GM21381 (cell line): ENCODE measurements at regions not wholly inside any gene's neighbourhood (a gene's known extent, or its start where the extent isn't known, plus 50 kb on each side); places are given as distances from the start of the nearest gene placed in this dataset.
"Not testable (repeated sequence)": the region's sequence is repeated elsewhere in the genome, so short reads cannot be mapped to it uniquely, and the experiment has no call there.

Experiments used
- ATAC-seq: cut with Tn5 transposase; IDR thresholded peaks from one replicate; pipeline ENCODE4 v1.9.1; 2021; ENCODE audit warnings: mild to moderate bottlenecking, moderate library complexity; ENCODE audit not compliant: unreplicated experiment

DNA sequence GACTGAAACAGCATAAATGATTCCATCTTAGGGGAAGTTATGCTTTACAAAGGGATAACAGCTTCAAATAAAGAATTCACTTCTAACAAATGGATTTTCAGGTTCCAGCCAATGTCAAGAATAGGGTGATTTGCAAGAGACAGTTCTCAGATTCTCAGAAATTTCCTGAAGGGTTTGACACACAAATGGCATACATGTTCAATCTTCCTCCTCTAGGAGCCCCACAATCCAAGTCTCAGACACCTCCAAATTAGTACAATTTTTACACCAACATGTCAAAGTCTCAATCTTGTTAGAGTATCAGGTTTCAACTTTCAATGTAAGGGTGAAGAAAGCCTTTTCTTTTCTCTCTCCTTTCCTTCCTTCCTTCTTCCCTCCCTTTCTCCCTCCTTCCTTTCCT is 996.6 kb downstream of the TLE1 start:
- no peak for ATAC-seq

DNA sequence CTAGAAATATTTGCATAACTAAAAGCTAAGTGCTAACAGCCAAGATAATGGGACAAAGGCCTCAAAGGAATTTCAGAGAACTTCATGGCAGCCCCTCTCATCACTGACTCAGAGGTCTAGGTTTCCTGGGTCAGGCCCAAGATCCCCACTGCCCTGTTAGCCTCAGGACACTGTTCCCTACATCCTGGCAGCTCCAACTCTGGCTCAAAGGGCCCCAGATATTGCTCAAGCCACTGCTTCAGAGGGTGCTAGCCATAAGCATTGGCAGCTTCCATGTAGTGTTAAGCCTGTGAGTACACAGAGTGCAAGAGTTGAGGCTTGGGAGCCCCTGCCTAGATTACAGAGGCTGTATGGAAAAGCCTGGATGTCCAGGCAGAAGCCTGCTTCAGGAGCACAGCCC is 998.1 kb downstream of the TLE1 start:
- no peak for ATAC-seq

DNA sequence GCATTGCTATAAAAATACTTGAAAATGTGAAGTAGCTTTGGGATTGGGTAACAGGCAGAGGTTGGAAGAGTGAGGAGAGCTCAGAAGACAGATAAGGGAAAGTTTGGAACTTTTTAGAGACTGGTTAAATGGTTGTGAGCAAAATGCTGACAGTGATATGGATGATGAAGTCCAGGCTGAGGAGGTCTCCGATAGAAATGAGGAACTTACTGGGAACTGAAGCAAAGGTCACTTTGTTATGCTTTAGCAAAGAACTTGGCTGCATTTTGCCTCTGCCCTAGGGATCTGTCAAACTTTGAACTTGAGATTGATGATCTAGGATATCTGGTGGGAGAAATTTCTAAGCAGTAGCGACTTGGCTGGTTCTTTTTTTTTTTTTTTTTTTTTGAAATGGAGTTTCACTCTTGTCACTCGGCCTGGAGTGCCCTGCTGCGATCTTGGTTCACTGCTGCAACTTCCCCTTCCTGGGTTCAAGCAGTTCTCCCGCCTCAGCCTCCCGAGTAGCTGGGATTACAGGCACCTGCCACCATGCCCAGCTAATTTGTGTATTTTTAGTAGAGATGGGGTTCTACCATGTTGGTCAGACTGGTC is 998.9 kb downstream of the TLE1 start:
- no peak for ATAC-seq

DNA sequence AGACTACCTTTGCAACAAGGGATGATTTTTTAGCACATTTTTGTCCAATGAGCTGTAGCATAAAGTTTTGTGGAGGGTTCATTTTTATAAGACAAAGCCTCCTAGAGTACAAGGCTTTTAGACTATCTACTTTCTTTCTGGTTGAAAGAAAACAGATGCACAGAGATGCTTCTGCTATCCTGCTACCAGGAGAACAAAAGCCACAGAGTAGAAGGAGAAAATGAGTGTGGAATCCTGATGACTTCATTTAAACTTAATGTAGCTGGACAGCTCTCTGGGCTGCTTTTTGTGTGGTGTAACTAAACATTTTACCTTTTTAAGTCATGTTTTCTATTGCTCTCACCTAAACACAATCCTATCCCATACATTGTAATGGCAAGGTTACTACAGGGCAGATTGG is 1009.4 kb downstream of the TLE1 start:
- ATAC-seq, result no peak

DNA sequence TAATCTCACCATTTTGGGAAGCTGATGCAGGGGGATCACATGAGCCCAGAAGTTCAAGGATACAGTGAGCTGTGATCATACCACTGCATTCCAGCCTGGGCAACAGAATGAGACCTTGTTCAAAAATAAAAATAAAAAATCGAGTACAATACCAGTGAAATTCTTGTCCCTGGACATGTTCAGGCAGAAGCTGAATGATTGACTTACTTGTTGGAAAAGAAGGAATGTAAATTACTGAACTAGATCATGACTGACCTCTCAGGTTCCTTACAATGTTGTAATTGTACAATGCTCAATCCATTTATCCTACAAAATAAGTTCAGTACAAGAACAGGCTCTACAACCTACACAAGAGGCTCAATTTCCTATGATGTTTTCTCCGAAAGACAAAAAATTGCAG is 1010.4 kb downstream of the TLE1 start:
- no peak for ATAC-seq

DNA sequence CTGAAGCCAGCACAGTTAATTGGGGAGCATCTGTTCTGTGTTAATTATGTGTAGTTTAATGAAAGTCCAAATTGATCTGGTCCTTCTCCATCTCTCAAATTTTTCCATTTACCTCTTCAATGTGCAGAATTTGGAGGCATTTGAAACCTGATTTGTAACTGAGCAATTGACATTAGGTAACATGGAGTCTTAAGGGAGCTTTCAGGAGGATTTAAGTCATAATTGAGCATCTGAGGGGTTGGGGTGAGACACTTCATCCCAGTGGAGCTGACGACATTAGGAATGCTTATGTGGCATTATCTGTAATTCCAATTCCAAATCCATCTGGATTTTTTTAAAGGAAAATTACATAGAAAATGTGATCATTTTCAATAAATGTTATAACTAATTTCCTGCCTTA is 1015.9 kb downstream of the TLE1 start:
- no peak for ATAC-seq

DNA sequence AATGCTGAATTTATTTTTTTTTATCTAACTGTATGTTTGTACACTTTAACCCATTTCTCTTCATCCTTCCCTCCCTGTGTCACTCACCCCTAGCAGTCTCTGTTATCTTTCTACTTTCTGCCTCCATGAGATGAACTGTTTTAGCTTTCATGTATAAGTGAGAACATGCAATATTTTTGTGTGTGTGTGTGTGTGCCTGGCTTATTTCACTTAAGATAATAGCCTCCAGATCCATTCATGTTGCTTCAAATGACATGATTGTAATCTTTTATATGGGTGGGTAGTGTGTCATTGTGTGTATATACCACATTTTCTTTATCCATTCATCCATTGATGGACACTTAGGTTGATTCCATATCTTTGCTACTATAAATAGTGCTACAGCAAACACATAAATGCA is 1023.9 kb downstream of the TLE1 start:
- ATAC-seq, result no peak

DNA sequence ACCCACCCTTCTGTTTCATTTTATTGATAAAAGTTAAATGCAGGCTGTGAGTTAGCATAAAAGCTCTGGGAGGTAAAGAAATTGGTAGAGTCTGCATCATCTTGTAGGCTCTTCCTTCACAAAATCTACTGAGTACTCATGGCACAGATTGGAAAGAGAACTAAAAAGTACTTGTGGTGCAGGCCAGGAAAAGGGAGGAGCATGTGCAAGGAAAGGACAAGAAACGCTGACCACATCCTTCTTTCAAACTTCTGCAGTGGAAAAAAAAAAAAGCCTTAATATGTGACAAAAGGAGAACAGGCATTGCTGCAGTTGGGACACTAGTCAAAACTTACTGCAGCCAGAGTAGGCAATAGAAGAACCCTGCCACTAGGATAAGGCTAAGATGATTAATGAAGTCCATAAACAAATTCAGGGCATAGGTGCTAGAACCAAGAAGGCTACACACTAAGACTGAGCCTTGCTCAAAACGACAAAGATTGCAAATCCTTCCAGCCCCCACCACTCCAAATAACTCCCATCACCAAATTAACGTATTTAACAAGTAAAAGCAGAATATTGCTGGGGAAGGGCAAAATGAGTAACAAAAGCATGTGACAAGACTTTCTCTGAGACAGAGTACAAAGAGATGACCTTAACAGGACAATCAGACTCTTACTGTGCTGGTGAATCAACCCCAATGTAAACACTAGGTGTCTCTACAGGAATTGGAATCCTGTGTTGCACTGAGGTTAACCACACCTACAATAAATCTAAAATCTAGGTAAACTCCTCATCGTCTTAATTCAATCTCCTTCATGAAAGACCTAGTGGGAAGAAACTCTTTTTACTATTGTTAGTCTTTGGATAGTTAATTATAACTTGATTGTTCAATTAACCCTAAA is 1024.8 kb downstream of the TLE1 start:
- ATAC-seq, result no peak

DNA sequence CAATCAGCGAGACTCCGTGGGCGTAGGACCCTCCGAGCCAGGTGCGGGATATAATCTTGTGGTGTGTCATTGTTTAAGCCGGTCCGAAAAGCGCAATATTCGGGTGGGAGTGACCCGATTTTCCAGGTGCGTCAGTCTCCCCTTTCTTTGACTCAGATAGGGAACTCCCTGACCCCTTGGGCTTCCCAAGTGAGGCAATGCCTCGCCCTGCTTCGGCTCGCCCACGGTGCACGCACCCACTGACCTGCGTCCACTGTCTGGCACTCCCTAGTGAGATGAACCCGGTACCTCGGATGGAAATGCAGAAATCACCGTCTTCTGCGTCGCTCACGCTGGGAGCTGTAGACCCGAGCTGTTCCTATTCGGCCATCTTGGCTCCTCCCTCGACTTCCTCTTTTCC is 1029.6 kb downstream of the TLE1 start:
- ATAC-seq, result not testable (repeated sequence)

DNA sequence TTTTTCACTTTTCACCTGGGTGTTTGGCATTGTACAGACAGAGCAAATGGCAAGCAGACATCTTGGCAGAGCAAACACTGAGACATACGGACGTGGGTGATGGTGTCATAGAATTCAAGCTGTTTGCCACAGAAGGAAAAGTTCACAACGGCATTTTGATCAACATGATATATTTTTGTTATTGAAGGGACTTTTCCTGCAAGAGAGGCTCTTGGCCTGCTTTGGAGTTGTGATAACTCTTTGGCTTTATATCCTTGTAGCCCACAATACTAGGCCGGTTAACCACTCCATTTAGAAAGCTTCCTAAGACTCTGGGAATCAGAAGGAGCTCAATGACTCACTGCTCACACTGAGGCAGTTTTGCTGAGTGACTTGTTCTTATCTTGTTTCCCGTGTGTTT is 1038.3 kb downstream of the TLE1 start:
- no peak for ATAC-seq

DNA sequence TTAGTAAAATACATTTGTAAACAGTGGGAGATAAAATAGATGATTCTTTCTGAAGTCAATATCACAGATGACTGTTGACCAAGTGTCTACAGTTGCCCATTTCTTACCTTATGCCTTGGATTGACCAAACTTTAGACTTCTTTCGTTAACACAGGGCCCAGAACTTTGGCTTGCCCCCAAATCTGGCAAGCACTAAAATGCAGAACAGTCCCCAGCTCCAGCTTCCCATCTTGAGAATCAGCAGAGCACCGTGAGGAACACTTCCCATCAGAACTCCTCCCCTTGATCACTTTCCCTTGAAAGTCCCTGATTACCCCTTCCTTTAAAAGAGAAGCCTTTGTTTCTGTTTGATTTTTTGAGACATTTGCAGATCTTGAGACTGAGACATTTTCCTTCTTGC is 1039.9 kb downstream of the TLE1 start:
- ATAC-seq, result no peak

DNA sequence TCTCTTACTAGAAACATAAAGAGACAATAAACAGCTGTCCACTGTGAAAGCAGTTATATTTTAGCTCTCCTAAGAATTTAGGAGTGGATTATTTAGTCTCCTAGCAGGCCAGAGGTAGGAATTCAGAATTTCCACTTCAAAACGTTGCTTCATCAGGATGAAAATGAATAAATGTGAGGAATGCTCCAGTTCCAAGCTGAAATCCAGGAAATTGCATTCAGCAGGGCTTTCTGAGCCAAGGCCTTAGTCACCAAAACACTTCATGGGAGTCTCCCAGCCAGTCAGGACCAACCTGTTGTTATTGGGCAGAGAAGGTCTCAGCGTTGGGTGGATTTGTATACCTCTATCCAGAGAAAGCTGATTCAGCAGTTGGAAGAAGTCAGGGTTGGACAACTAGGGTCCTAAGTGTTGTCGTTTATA is 1040.3 kb downstream of the TLE1 start:
- no peak for ATAC-seq

DNA sequence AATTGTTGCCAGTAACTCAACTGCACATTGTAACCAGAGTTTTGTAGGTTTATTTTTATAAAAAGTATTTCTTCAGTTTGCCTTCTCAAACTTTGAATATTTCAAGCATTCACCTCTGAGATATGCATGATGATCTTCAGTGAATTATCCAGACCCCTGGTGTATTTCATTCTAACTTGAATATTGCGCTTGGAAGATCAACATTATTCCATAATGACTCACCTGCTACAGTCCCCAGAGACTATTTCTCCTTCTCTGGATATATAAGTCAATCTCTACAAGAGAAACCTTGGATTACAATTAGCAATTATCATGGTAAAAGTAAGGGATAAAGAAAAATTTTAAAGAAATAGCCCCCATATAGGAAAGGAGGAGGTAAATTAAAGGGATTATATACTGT is 1041.0 kb downstream of the TLE1 start:
- ATAC-seq, result no peak

DNA sequence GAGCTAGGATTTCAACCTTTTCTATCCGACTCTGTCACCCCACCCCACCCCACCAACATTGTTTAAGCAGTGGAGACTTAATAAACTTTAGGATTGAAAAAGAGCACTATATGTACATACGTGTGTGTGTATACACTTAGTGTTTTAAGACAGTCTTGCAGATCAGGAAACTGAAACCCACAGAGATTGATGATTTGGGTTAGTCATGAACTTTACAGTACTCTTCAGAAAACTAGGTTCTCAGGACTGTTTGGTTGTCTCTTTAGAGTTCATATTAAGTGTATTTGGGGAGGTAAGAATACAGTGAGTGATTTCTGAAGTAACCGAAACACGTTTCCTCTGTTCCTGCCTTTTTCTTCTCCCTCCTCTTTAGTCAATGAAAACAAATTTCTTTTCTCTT is 1043.1 kb downstream of the TLE1 start:
- no peak for ATAC-seq

DNA sequence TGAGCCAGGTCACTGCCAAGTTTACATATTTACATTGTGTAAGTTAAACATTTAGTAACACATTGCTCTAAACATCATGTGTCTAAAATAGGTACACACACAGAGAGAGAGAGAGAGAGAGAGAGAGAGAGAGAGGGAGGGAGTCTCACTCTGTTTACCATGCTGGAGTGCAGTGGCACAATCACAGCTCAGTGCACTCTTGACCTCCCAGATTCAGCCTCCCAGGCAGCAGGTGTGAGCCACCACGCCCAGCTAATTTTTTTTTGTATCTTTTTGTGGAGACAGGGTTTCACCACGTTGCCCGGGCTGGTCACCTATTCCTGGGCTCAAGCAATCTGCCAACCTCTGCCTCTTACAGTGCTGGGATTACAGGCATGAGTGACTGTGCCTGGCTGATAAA is 1045.3 kb downstream of the TLE1 start:
- no peak for ATAC-seq

DNA sequence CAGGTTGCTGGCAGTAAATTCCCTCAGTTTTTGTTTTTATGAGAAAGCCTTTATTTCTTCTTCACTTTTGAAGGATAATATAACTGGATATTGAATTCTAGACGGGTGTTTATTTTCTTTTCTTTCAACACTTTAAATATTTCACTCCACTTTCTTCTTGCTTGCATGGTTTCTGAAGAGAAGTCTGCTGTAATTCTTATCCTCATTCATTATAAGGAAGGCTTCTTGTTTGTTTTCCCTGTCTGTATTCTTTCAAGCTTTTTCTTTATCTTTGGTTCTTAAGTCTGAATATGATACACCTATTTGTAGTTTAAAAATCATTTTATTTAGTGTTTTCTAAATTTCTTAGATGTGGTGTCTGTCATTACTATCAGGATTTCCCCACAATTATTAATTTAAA is 1054.3 kb downstream of the TLE1 start:
- ATAC-seq, result no peak

DNA sequence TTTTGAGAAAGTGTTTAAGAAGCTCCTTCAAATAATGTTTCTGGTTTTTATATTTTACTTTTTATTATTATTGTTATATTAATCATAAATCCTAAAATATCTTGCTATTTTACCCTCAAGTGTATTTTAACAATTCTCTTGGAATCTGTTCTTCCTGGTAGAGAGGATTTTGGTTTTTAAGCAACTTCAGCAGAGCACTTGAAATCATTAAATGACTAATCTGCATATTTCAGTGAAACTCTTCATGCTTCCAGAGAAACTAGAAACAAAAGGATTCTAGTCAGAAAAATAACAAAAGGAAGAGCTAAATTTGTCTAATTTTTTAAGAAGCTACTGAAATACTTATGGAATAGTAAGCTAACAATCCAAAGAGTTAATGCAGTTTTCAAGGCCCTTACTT is 1057.3 kb downstream of the TLE1 start:
- ATAC-seq, result no peak

DNA sequence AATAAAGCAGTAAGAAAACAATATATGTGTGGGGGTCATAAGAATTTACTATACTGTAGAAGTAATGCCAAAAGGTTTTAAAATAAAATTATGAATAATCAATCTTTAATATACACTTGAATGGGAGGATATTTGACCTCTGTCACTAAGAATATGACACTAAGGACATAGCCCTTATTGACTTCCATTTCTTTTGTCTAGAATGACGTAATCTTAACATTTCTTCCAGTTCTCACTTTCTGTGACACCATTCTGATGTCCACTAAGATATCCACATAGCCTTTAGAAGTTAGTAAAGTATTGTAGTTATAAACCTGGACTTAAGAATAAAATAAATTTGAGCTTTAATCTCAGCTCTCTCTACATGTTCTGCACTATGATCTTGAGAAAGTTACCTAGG is 1050.7 kb downstream of the TLE4 start:
- ATAC-seq, result no peak

DNA sequence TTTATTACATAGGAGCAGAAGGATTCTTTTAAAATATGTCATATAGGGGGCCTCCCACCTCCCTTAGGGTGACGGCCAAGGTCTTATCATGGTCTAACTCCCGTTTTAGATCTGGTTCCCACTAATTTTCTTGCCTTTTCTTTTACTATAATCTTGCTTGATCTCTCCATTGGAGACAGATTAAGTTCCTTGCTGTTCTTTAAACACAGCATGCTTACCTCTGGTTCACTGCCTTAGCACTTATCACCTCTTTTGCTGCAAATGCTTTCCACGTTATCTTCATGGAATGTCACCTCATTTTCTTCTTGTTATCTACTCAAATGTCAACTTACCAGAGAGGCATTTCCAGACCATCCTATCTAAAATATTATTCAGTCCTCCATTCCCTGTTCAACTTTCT is 1047.6 kb downstream of the TLE4 start:
- no peak for ATAC-seq

DNA sequence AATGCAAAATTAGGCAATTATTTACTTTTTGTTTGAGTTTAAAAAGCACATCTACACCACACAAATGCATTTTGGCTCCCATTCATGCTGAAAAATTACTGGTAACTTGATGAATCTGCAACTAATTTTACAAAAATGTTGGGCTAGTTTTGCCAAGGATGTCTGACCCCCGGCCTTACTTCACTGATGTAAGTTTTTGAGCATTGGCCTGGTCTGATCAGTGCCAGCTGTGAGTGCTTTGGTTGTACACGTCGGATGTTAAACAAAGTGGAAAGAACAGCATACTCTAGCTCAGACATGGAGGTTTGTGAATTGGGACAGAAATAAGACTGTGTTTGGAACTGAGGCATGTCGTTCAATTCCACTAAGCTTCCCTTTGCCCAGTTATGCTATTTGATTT is 1044.2 kb downstream of the TLE4 start:
- no peak for ATAC-seq

DNA sequence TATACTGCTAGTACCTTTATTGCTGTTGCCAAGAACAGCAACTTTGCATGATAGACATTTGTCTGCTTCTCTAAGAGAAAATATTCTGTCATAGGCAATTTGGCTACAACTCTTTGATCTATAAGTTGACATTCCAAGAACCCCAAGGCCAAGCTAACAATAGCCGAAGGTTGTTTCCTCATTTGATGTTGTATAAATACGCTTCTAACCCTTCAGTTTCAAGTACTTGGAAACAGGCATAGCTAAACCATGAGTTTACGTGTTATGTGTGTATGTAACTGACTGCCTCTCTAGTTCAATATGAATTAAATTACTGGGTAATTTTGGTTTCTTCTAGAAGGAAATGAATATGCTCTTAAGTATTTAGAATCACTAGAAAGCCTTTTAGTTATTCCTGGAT is 1034.0 kb downstream of the TLE4 start:
- no peak for ATAC-seq

DNA sequence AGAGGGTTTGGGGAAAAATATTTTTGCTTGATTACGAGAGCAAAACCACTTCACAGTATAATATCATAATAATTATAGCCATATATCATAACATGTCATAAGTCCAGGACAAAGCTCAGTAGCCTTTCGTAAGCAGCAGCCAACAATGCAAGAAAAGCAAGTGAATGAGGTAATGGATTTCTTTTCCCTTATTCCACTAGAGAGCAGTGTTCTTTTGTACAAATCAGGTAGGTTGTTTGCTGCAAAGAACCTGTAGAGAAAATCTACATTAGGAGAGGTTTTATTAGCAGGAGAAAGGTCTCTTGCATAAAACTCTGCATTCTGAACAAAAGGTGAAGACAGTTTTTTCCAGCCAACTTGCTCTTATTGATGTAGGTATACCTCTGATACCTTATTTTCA is 1033.4 kb downstream of the TLE4 start:
- ATAC-seq, result no peak

DNA sequence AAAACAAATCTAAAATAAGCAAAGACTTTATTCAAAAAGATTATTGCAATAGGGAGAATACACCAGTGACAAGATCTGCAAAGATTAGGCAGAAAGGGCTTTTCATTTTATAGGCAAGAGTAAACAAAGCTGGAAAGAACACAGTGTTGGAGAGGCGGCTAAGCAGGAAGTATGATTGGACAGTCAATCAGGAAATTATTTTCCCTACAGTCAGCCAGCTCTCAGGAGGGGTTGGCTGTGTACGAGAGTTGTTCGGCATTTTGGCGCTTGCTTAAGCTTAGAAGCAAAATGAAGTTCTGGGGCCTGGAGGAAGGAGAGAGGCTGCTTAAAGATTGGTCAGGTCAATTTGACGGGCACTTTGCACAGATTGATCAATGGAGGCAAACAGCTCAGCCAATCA is 1030.5 kb downstream of the TLE4 start:
- ATAC-seq, result no peak
